T47D (cell line): ENCODE measurements at regions not wholly inside any gene's neighbourhood (a gene's known extent, or its start where the extent isn't known, plus 50 kb on each side); places are given as distances from the start of the nearest gene placed in this dataset.

Source experiments
- DNase-seq, 2 experiments: peaks; one replicate each; pipeline versions ENCODE4 v3.0.0 to v3.0.0-alpha.2; 2011 to 2012; ENCODE audit warnings: low read depth in 1 of 2, low spot score in 1 of 2
- JUND ChIP-seq: IDR thresholded peaks from 2 replicates; pipeline ENCODE4 v1.6.1; 2012; ENCODE audit warnings: low read depth
- in situ Hi-C: cut with HindIII; loops from 2 replicates; pipeline ENCODE4 v1.10.0; 2016; ENCODE audit warnings: low sequenced_read_pairs, low pct_unique_long_range_greater_than_20kb

DNA sequence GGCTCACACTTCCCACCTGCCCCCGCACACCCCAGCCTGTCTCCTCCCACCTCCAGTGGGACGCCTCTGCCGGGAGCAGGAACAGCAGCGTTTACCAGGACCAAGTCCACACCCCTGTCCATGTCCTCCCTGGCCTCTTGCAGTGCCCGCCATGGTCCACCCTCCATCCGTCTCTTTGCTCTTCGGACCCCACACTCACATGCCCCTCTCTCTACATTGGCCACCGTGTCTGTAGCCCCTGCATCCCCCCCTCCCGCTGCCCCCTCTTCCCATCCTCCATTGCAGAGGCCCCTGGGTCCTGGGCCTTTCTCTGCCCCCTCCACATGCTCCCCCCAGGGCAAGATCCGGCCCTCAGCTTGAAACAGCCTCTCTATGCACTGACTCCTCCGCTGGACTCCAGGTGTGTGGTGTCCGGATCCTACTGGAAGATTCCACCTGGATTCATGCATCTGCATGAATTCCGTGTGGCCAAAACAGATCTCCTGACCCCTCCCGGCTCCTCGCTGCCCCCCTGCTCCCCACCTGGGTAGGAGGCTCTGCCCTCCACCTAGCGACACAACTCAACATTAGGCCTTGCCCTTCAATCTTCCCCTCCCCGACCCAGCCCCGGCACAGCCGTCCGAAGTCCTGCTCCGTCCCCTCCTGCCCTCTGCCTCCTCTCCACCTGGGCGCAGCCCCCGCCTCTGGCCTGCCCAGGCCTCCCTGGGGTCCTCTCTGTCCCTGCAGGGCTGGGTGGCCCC lies 168.5 kb downstream of the OLFM1 start:
- no peak for DNase-seq

DNA sequence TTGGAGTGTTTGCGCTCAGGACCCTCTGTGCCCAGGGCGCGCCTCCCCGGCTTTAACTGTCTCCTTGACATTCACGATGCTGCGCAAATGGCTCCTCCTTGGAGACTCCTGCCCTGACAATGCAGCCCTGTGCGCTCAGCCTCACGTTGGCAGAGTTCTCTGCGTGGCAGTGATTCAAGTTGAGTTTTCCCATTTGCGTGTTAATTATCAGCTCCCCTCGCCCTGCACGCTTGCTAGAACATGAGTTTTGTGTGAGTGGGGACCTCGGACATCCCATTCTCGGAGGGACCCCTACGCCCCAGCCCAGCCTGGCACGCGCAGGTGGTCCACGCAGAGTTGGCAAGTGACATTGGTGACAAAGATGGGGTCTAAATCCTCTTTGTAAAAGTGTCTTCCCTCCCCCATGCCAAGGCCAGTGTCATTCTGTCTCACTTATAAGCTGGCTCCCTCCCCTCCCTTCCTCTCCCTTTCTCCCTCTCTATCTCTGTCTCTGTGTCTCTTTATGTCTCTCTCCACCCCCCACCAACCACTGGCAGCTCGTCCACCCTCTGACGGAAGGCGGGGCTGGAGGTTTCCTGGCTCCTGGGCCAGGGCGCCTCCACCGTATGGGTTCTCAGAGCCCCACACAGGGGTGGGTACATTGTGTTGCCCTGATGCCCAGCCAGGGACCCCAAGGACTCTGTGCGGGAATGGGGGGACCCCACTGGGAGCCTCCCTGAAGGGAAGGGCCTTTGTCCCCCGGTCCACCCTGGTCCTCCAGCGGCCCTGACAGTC lies 169.3 kb downstream of the OLFM1 start:
- in situ Hi-C loops = no loop called here
- no peak for TF ChIP-seq JUND
- no peak for DNase-seq

More for the DNA sequence above, 168.5 kb downstream of the OLFM1 start:
- TF ChIP-seq JUND = no peak
- in situ Hi-C loops = no loop called here

DNA sequence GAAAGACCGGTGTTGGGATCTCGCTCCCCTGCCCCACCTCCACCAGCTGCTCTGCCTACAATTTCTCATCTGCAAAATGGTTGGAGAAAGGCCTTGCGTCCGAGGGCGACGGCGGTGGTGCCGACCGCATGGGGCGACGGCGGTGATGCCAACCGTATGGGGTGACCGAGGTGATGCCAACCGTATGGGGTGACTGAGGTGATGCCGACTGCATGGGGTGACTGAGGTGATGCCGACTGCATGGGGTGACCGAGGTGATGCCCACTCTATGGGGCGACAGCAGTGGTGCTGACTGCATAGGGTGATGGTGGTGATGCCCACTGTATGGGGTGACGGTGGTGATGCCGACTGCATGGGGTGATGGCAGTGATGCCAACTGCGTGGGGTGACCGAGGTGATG lies 171.0 kb downstream of the OLFM1 start:
- in situ Hi-C loops = no loop called here
- no peak for DNase-seq
- no peak for TF ChIP-seq JUND

- in situ Hi-C loops = no loop called here
- DNase-seq = no peak
- no peak for TF ChIP-seq JUND
Measured at GRCh38 chr9:135259273-135259672, 171.8 kb downstream of the OLFM1 start.

GRCh38 chr9:135260221-135261180 lies 173.0 kb downstream of the OLFM1 start:
- no peak for TF ChIP-seq JUND
- in situ Hi-C loops = no loop called here
- no peak for DNase-seq

DNA sequence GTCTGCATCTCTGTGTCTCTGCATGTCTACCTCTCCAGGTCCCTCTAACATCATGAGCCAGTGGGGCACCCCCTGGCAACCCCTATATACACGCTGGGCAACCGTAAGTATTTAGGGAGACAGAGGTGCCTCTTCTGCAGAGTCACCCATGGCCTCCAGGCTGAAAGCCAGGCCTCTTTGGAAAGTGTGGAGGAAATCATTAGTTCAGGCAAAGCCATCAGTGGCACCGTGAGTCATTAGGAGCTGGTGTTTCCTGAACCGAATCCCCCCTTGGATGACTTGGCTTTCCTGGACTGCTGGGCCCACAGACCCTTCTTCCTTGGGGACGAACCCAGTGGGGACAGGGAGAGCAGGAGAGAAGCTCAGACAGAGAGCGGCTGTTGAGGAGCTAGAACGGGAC lies 174.8 kb downstream of the OLFM1 start:
- DNase-seq = no peak
- in situ Hi-C loops = no loop called here
- no peak for TF ChIP-seq JUND

GRCh38 chr9:135263511-135263910 lies 176.0 kb downstream of the OLFM1 start:
- in situ Hi-C loops = no loop called here
- TF ChIP-seq JUND = no peak
- DNase-seq = no peak

DNA sequence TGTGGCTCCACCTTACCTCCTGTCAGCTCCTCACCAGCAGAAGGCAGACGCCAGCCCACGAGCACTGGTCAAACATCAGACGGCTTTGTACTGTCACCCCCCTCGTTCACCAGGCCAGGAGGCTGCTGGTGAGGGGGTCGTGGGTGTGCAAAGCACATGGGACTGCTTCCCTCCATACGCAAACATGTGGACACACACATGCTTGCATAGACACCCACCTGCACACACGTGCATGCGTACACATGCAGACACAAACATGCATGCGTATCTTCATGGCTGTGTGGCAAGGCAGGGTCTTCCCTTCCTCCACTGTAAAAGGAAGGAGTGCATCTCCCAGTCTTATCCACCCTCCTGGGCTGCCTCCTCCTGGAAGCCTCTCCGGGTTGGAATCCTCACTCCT lies 178.5 kb downstream of the OLFM1 start:
- in situ Hi-C loops = no loop called here
- DNase-seq = no peak
- no peak for TF ChIP-seq JUND

DNA sequence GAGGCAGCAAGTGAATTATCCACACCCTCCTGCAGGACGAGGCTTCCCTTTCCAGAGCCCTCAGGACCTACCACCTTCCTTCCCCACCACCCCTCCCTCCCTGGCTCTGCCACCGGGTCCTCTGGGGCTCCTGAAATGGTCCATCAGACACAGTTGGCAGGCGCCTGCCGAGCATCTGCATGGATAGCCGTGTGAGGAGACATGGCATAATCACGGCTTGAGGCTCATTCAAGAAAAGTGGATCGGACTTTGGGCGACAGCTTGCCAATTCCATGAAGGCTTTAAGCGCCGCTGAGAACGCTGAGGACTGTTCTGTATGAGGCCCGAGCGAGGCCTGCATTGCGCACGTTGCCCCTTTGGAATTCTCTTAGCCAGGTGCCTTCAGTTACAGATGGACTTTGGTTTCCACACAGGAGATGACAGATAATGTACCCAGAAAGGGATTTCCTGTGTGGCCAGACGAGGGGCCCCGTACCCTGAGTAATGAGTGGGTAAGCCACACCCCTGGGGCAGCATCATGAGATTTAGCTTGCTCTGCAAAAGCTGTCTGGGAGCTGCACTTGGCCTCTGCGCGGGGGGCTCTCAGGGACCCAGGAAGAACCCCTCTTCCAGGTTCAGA lies 179.8 kb downstream of the OLFM1 start:
- in situ Hi-C loops = no loop called here
- TF ChIP-seq JUND = no peak
- DNase-seq = no peak

GRCh38 chr9:135268031-135268430 lies 180.6 kb downstream of the OLFM1 start:
- in situ Hi-C loops = no loop called here
- TF ChIP-seq JUND = no peak
- DNase-seq = no peak

DNA sequence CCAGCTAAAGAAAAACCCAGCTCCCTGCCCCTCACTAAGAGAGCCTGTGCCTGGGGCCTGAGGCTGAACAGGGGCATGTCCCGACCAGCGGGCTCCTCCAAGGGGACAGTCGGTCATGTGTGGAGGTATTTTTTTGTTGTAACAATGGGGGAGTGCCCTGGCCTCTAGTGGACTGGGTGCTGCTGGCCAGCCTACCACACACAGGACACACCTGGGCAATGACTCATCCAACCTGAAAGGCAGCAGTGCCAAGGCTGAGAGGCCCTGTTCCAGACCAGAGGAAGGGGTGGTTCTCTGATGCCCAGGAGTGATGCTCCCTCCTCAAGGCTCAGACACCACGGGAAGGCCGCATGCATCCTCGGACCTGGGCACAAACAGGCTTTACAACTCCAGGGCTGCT lies 181.5 kb downstream of the OLFM1 start:
- TF ChIP-seq JUND = no peak
- peak in 1 of 2 experiments; percentile 42 for DNase-seq
- in situ Hi-C loops = no loop called here

- DNase-seq = no peak
- no peak for TF ChIP-seq JUND
- in situ Hi-C loops = no loop called here
Measured at GRCh38 chr9:135269912-135270830, 182.7 kb downstream of the OLFM1 start.
